Panc1 (cell line): ENCODE measurements at regions not wholly inside any gene's neighbourhood (a gene's known extent, or its start where the extent isn't known, plus 50 kb on each side); places are given as distances from the start of the nearest gene placed in this dataset.

Source experiments
- POLR2AphosphoS5 ChIP-seq: IDR thresholded peaks from 2 replicates; pipeline ENCODE4 v1.6.1; 2012; ENCODE audit warnings: mild to moderate bottlenecking, low read depth, low read length, moderate library complexity
- REST ChIP-seq, 2 experiments: IDR thresholded peaks; 2 replicates each; pipeline ENCODE4 v1.6.1; 2011 to 2012; ENCODE audit warnings: low read depth in 2 of 2, control low read depth in 1 of 2, low read length in 1 of 2, mild to moderate bottlenecking in 1 of 2, moderate library complexity in 1 of 2; ENCODE audit not compliant: insufficient read depth in 1 of 2
- SIN3A ChIP-seq: IDR thresholded peaks from 2 replicates; pipeline ENCODE4 v1.6.1; 2012; ENCODE audit warnings: low read depth, mild to moderate bottlenecking, low read length, moderate library complexity, borderline replicate concordance; ENCODE audit not compliant: insufficient read depth
- TCF7L2 ChIP-seq: IDR thresholded peaks from 2 replicates; pipeline ENCODE4 v1.6.1; 2011; ENCODE audit warnings: mild to moderate bottlenecking, low read depth, low read length, inconsistent platforms
- TF ChIP-seq, protein P1 (sequence below): fragments of 450-650 bp; IDR thresholded peaks from 2 replicates; pipeline ENCODE4 v1.5.1; 2017; ENCODE audit warnings: mild to moderate bottlenecking

DNA sequence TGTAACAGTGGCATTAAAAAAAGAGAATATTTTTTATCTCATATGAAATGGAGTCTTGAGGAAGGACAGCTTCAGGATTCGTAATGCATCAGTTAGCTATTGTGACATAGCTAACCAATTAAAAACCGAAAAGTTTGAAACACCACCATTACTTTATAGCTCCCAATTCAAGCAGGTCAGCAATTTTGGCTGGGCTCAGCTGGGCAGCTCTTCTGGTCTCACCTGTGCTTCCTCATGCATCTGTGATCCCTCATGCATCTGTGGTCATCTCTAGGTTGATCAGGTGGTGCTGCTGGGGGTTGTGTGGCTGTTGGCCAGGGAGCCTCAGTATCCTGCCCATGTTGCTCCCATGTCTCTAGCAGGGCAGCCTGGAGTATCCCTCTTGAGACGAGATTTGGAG is 76.7 kb upstream of the KCNA1 start:
- TF ChIP-seq, protein P1, sequence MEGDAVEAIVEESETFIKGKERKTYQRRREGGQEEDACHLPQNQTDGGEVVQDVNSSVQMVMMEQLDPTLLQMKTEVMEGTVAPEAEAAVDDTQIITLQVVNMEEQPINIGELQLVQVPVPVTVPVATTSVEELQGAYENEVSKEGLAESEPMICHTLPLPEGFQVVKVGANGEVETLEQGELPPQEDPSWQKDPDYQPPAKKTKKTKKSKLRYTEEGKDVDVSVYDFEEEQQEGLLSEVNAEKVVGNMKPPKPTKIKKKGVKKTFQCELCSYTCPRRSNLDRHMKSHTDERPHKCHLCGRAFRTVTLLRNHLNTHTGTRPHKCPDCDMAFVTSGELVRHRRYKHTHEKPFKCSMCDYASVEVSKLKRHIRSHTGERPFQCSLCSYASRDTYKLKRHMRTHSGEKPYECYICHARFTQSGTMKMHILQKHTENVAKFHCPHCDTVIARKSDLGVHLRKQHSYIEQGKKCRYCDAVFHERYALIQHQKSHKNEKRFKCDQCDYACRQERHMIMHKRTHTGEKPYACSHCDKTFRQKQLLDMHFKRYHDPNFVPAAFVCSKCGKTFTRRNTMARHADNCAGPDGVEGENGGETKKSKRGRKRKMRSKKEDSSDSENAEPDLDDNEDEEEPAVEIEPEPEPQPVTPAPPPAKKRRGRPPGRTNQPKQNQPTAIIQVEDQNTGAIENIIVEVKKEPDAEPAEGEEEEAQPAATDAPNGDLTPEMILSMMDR: no peak
- TF ChIP-seq POLR2AphosphoS5 (no peak), SIN3A (no peak), REST (IDR thresholded peaks at IDR 0.05; ENCODE audit: insufficient read depth in 1 of 2, low read depth in 2 of 2, low read length in 1 of 2) (no peak), TCF7L2 (no peak)
